ENCODE measurements at regions not wholly inside any gene's neighbourhood (a gene's known extent, or its start where the extent isn't known, plus 50 kb on each side); places are given as distances from the start of the nearest gene placed in this dataset.

GRCh38 chr4:123976819-123977218, 580.2 kb downstream of the SPRY1 start:
- no peak for DNase-seq (ENCODE audit: low read depth in 2 of 2)

- peak in 1 of 2 donors; percentile 38 for DNase-seq (ENCODE audit: low read depth in 2 of 2)
These were observed 581.1 kb downstream of the SPRY1 start for GRCh38 chr4:123977641-123978081.

GRCh38 chr4:123978637-123979036, 582.0 kb downstream of the SPRY1 start:
- DNase-seq (ENCODE audit: low read depth in 2 of 2) = no peak

GRCh38 chr4:123980736-123981300, 584.2 kb downstream of the SPRY1 start:
- DNase-seq (ENCODE audit: low read depth in 2 of 2) = peak; percentile 76 to 80

- DNase-seq (ENCODE audit: low read depth in 2 of 2) = no peak
These were observed 588.3 kb downstream of the SPRY1 start for GRCh38 chr4:123984886-123985285.

GRCh38 chr4:123986268-123986798, 589.7 kb downstream of the SPRY1 start:
- peak; percentile 97 to 98 for DNase-seq (ENCODE audit: low read depth in 2 of 2)

- DNase-seq (ENCODE audit: low read depth in 2 of 2) = peak; percentile 61 to 67
These were observed 590.8 kb downstream of the SPRY1 start for GRCh38 chr4:123987408-123987807.

GRCh38 chr4:123990310-123990870, 593.8 kb downstream of the SPRY1 start:
- DNase-seq (ENCODE audit: low read depth in 2 of 2) = no peak

- no peak for DNase-seq (ENCODE audit: low read depth in 2 of 2)
These were observed 598.3 kb downstream of the SPRY1 start for GRCh38 chr4:123994917-123995316.

- peak in 1 of 2 donors; percentile 82 for DNase-seq (ENCODE audit: low read depth in 2 of 2)
These were observed 599.3 kb downstream of the SPRY1 start for GRCh38 chr4:123995936-123996335.

- peak in 1 of 2 donors; percentile 27 for DNase-seq (ENCODE audit: low read depth in 2 of 2)
These were observed 600.3 kb downstream of the SPRY1 start for GRCh38 chr4:123996718-123997510.

GRCh38 chr4:123997776-123998449, 601.3 kb downstream of the SPRY1 start:
- no peak for DNase-seq (ENCODE audit: low read depth in 2 of 2)

- no peak for DNase-seq (ENCODE audit: low read depth in 2 of 2)
These were observed 603.6 kb downstream of the SPRY1 start for GRCh38 chr4:124000233-124000632.

GRCh38 chr4:124015766-124016165, 619.2 kb downstream of the SPRY1 start:
- no peak for DNase-seq (ENCODE audit: low read depth in 2 of 2)

- DNase-seq (ENCODE audit: low read depth in 2 of 2) = no peak
These were observed 620.7 kb downstream of the SPRY1 start for GRCh38 chr4:124017185-124017785.

- DNase-seq (ENCODE audit: low read depth in 2 of 2) = peak; percentile 36 to 51
These were observed 622.1 kb downstream of the SPRY1 start for GRCh38 chr4:124018383-124019317.

- DNase-seq (ENCODE audit: low read depth in 2 of 2) = no peak
These were observed 623.4 kb downstream of the SPRY1 start for GRCh38 chr4:124019749-124020549.

GRCh38 chr4:124025000-124025399, 628.4 kb downstream of the SPRY1 start:
- no peak for DNase-seq (ENCODE audit: low read depth in 2 of 2)

- no peak for DNase-seq (ENCODE audit: low read depth in 2 of 2)
These were observed 628.8 kb downstream of the SPRY1 start for GRCh38 chr4:124025428-124025827.

GRCh38 chr4:124028182-124028581, 631.6 kb downstream of the SPRY1 start:
- DNase-seq (ENCODE audit: low read depth in 2 of 2) = no peak
